Mesenchymal stem cell (in vitro differentiated cells and primary cell): ENCODE measurements at regions not wholly inside any gene's neighbourhood (a gene's known extent, or its start where the extent isn't known, plus 50 kb on each side); places are given as distances from the start of the nearest gene placed in this dataset.

Experiments used
- DNase-seq: peaks from one replicate; pipeline ENCODE4 v3.0.0-alpha.2; 2013
- H2AFZ ChIP-seq: one replicate; pipeline ENCODE4 v1.6.1; 2013; ENCODE audit warnings: low read depth, mild to moderate bottlenecking, control low read depth, inconsistent platforms, low read length, moderate library complexity
- H2AK5ac ChIP-seq: 2 replicates; pipeline ENCODE4 v1.6.1; 2013; ENCODE audit warnings: low read length, moderate library complexity, mild to moderate bottlenecking, inconsistent platforms; ENCODE audit not compliant: severe bottlenecking
- H2BK120ac ChIP-seq: one replicate; pipeline ENCODE4 v1.6.1; 2013; ENCODE audit warnings: low read depth, mild to moderate bottlenecking, inconsistent platforms, low read length, moderate library complexity
- H2BK12ac ChIP-seq, 2 experiments: one replicate each; pipeline ENCODE4 v1.6.1; 2013; ENCODE audit warnings: inconsistent platforms in 2 of 2, low read length in 2 of 2, mild to moderate bottlenecking in 2 of 2, moderate library complexity in 2 of 2, control low read depth in 1 of 2
- H2BK15ac ChIP-seq: one replicate; pipeline ENCODE4 v1.6.1; 2013; ENCODE audit warnings: mild to moderate bottlenecking, low read depth, inconsistent platforms; ENCODE audit not compliant: poor library complexity, severe bottlenecking
- H2BK5ac ChIP-seq: 2 replicates; pipeline ENCODE4 v1.6.1; 2013; ENCODE audit warnings: low read depth, mild to moderate bottlenecking, low read length, control low read depth, inconsistent platforms; ENCODE audit not compliant: poor library complexity, severe bottlenecking
- H3K14ac ChIP-seq, 2 experiments: one replicate each; pipeline ENCODE4 v1.6.1; 2013; ENCODE audit warnings: inconsistent platforms in 2 of 2, low read length in 2 of 2, control low read depth in 1 of 2, mild to moderate bottlenecking in 1 of 2, moderate library complexity in 1 of 2
- H3K18ac ChIP-seq, 2 experiments: one replicate each; pipeline ENCODE4 v1.6.1; 2013; ENCODE audit warnings: inconsistent platforms in 2 of 2, low read length in 2 of 2, control low read depth in 1 of 2, low read depth in 1 of 2, mild to moderate bottlenecking in 1 of 2
- H3K23ac ChIP-seq, 2 experiments: one replicate each; pipeline ENCODE4 v1.6.1; 2013; ENCODE audit warnings: inconsistent platforms in 2 of 2, low read length in 2 of 2, mild to moderate bottlenecking in 2 of 2, moderate library complexity in 2 of 2, control low read depth in 1 of 2
- H3K27ac ChIP-seq: 2 replicates; pipeline ENCODE4 v1.5.1; 2013; ENCODE audit warnings: mild to moderate bottlenecking, moderate library complexity, low read length, control low read depth, inconsistent platforms; ENCODE audit not compliant: poor library complexity, severe bottlenecking
- H3K27me3 ChIP-seq, 2 experiments: 2 replicates each; pipeline versions ENCODE4 v1.6.1 to v1.7.0; 2013; ENCODE audit warnings: low read length in 2 of 2, mild to moderate bottlenecking in 2 of 2, moderate library complexity in 2 of 2, control low read depth in 1 of 2, inconsistent platforms in 1 of 2; ENCODE audit not compliant: control insufficient read depth in 1 of 2, insufficient read depth in 1 of 2
- H3K36me3 ChIP-seq, 2 experiments: 2 replicates each; pipeline versions ENCODE4 v1.6.1 to v1.7.0; 2013; ENCODE audit warnings: low read length in 2 of 2, control low read depth in 1 of 2, inconsistent platforms in 1 of 2, low read depth in 1 of 2, mild to moderate bottlenecking in 1 of 2; ENCODE audit not compliant: insufficient read depth in 2 of 2, control insufficient read depth in 1 of 2
- H3K4ac ChIP-seq, 2 experiments: one replicate each; pipeline ENCODE4 v1.6.1; 2013; ENCODE audit warnings: inconsistent platforms in 2 of 2, low read length in 2 of 2, mild to moderate bottlenecking in 2 of 2, moderate library complexity in 2 of 2, control low read depth in 1 of 2, low read depth in 1 of 2
- H3K4me1 ChIP-seq: 2 replicates; pipeline ENCODE4 v1.6.1; 2013; ENCODE audit warnings: low read depth, low read length, control low read depth; ENCODE audit not compliant: control insufficient read depth, insufficient read depth
- H3K4me2 ChIP-seq: 2 replicates; pipeline ENCODE4 v1.6.1; 2013; ENCODE audit warnings: low read length, mild to moderate bottlenecking, inconsistent platforms; ENCODE audit not compliant: poor library complexity, severe bottlenecking
- H3K4me3 ChIP-seq, 2 experiments: 2 replicates each; pipeline versions ENCODE4 v1.5.1 to v1.7.0; 2013; ENCODE audit warnings: low read length in 2 of 2, mild to moderate bottlenecking in 2 of 2, control low read depth in 1 of 2, low read depth in 1 of 2; ENCODE audit not compliant: insufficient read depth in 1 of 2
- H3K79me1 ChIP-seq: replicated peaks from 2 replicates; pipeline ENCODE4 v1.6.1; 2013; ENCODE audit warnings: mild to moderate bottlenecking, control low read depth, low read length, inconsistent platforms; ENCODE audit not compliant: poor library complexity, severe bottlenecking
- H3K9ac ChIP-seq: 2 replicates; pipeline ENCODE4 v1.7.0; 2013; ENCODE audit warnings: mild to moderate bottlenecking, low read length, moderate library complexity
- H3K9me3 ChIP-seq: 2 replicates; pipeline ENCODE4 v1.7.0; 2013; ENCODE audit warnings: mild to moderate bottlenecking, low read length; ENCODE audit not compliant: control insufficient read depth
- H4K8ac ChIP-seq: one replicate; pipeline ENCODE4 v1.6.1; 2013; ENCODE audit warnings: inconsistent platforms, mild to moderate bottlenecking, low read length, moderate library complexity
- H4K91ac ChIP-seq: one replicate; pipeline ENCODE4 v1.6.1; 2013; ENCODE audit warnings: mild to moderate bottlenecking, low read length, inconsistent platforms
- whole genome bisulfite sequencing: methylation state at CpG from one replicate; pipeline ENCODE4 v1.1.7; 2013; ENCODE audit warnings: mixed read lengths; 5-methylcytosine and 5-hydroxymethylcytosine counted together

DNA sequence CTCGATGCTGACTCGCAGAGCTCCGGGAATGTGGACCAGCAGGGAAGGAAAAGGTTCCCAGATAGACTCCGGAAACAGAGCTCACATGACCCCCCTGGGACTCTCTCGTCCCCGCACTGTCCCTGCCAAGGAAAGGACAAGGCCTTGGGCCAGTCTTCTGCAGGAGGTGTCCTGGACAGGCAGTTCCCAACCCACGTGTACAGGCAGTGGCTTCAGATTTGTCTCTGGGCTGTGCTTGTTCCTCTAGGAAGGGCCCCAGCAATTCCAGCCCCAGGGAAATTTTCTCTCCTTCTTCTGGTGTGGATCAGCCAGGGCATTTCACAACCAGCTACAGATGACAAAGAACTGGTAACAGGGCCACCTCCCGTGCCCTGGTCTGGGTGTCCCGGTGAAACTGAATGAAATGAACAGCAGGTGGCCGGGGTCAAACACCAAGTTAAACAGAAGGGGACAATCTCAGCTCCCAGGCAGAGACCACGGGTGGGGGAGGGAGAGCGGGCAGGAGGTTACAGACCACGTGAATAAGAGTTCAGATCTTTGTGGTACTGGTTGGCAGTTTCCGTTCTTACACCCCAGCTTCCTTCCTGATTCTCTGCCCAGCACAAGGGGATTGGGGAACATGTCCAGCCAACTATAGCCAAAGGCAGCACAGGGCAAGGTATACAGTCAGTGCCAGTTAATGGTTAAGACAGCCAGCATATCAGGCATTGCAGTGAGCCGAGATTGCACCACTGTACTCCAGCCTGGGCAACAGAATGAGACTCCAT is 52.2 kb upstream of the CAB39 start:
- peak; percentile 4 for DNase-seq
- no peak overlapping the region for H2BK5ac ChIP-seq
- H3K9ac ChIP-seq: no peak overlapping the region
- no peak overlapping the region for H4K91ac ChIP-seq
- H3K27me3 ChIP-seq: peaks cover 0 to 3% of the 10 kb centered on the region in 2 experiments
- H3K4me3 ChIP-seq: no peak overlapping the region
- no peak overlapping the region for H3K14ac ChIP-seq
- no peak overlapping the region for H2BK120ac ChIP-seq
- no peaks in the 10 kb centered on the region for H3K9me3 ChIP-seq
- H3K23ac ChIP-seq: no peak overlapping the region
- H3K18ac ChIP-seq: no peak overlapping the region
- H2AFZ ChIP-seq: no peak overlapping the region
- peaks cover 3% of the 10 kb centered on the region for H3K4me1 ChIP-seq
- H3K4ac ChIP-seq: no peak overlapping the region
- no peaks in the 10 kb centered on the region for H3K79me1 ChIP-seq
- H3K27ac ChIP-seq: no peak overlapping the region
- no peak overlapping the region for H4K8ac ChIP-seq
- WGBS: 89% methylated on average over 15 of the region's 15 CpGs
- H2AK5ac ChIP-seq: no peak overlapping the region
- no peak overlapping the region for H3K4me2 ChIP-seq
- H3K36me3 ChIP-seq: no peaks in the 10 kb centered on the region
- no peak overlapping the region for H2BK12ac ChIP-seq
- no peak overlapping the region for H2BK15ac ChIP-seq

DNA sequence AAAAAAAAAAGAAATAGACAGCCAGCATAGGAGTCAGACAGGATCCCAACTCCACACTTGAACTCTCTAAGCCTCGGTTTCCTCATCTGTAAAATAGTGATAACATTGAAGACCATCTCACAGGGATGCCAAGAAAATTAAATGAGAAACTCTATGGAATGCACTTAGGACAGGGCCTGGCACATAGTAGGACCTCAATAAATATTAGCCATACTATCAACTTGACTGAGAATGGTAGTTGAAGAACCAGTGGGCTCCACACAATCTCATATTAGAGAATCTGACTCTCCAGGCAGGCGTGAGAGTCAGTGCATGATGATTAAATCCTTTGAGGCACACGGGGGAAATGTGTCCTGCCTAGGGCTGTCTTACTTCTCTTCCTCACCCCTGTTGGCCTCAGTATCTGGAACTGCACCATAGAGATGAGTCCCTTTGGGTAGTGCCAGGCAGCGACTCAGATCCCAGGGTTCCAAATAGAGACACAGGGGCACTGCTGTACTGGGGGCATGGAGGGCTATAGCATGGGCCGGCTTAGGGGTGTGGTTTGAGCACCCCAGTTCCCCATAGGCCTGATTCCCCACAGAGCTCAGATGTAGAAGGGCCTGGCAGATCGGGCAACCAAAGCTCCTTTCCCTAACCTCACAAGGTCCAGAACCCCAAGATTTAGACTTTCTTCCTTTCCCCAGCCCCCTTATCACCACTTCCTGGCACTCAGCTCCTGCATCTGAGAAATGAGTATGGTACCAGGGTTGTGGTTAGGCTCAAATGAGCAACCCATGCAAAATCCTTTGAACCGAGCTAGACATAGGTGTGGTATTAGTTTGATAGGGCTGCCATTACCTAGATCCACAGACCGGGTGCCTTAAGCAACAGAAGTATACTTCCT is 51.3 kb upstream of the CAB39 start:
- 89% methylated on average over 7 of the region's 8 CpGs for WGBS
- no peak overlapping the region for H3K18ac ChIP-seq

More for the DNA sequence above, 51.3 kb upstream of the CAB39 start:
- Histone ChIP-seq H2BK12ac (no peak overlapping the region), H4K91ac (no peak overlapping the region), H3K14ac (no peak overlapping the region), H3K9me3 (no peaks in the 10 kb centered on the region), H3K4me2 (no peak overlapping the region), H3K4me1 (peaks cover 3% of the 10 kb centered on the region), H3K27me3 (peaks cover 0 to 3% of the 10 kb centered on the region in 2 experiments), H3K4ac (no peak overlapping the region), H2BK5ac (no peak overlapping the region), H2AK5ac (no peak overlapping the region), H4K8ac (no peak overlapping the region), H3K79me1 (no peaks in the 10 kb centered on the region), H3K4me3 (no peak overlapping the region), H2BK15ac (no peak overlapping the region), H3K36me3 (no peaks in the 10 kb centered on the region), H3K27ac (no peak overlapping the region), H2BK120ac (no peak overlapping the region), H3K23ac (no peak overlapping the region), H2AFZ (no peak overlapping the region), H3K9ac (no peak overlapping the region)
- DNase-seq: no peak
